ENCODE measurements at regions not wholly inside any gene's neighbourhood (a gene's known extent, or its start where the extent isn't known, plus 50 kb on each side); places are given as distances from the start of the nearest gene placed in this dataset.

GRCh38 chr12:67925077-67925476 lies 64.2 kb upstream of the IFNG-AS1 start:
- Histone ChIP-seq H3K36me3 (ENCODE audit: control insufficient read depth in 2 of 4, insufficient read depth in 4 of 4, low read length in 3 of 4) (no peaks in the 10 kb centered on the region), H3K27me3 (replicated peaks in 1 of 4; ENCODE audit: control insufficient read depth in 3 of 4, extremely low read depth in 1 of 4, insufficient read depth in 3 of 4, low read length in 3 of 4) (no peaks in the 10 kb centered on the region), H2AK5ac (ENCODE audit: low read depth, low read length) (no peak overlapping the region), H3K4me1 (replicated peaks in 1 of 4; ENCODE audit: control insufficient read depth in 3 of 4, insufficient read depth in 4 of 4, low read length in 3 of 4) (peaks cover 4 to 11% (median 9%) of the 10 kb centered on the region in 4 experiments; a peak in 6 of 7 replicates), H3K4me3 (ENCODE audit: extremely low read depth in 1 of 4, insufficient read depth in 2 of 4, low read depth in 3 of 4, low read length in 4 of 4) (no peak overlapping the region), H3K9ac (replicated peaks in 1 of 4; ENCODE audit: extremely low read depth in 1 of 4, low read depth in 3 of 4, low read length in 3 of 4) (no peak overlapping the region), H3K14ac (ENCODE audit: insufficient read length) (no peak overlapping the region), H2BK120ac (replicated peaks; ENCODE audit: low read depth, low read length) (no peak overlapping the region), H3K4me2 (ENCODE audit: insufficient read depth in 1 of 2, low read depth in 2 of 2, low read length in 2 of 2) (no peak overlapping the region), H2AFZ (ENCODE audit: low read length) (no peak overlapping the region), H2BK5ac (ENCODE audit: low read depth, low read length) (no peak overlapping the region), H2BK15ac (ENCODE audit: low read length) (no peak overlapping the region), H4K5ac (ENCODE audit: insufficient read length, low read depth, low read length) (no peak overlapping the region), H3K23me2 (ENCODE audit: low read depth, low read length) (no peaks in the 10 kb centered on the region), H3K27ac (ENCODE audit: low read depth, low read length) (no peak overlapping the region), H3K79me2 (ENCODE audit: control insufficient read depth in 1 of 2, insufficient read depth in 2 of 2, low read length in 2 of 2) (no peaks in the 10 kb centered on the region), H3K18ac (ENCODE audit: extremely low read depth, low read length) (no peak overlapping the region), H3K56ac (replicated peaks; ENCODE audit: insufficient read length, low read depth, low read length) (no peak overlapping the region), H2BK20ac (ENCODE audit: low read length) (no peak overlapping the region), H3K4ac (replicated peaks; ENCODE audit: insufficient read length, low read depth, low read length) (no peak overlapping the region), H3K23ac (ENCODE audit: insufficient read length) (no peak overlapping the region), H3K9me3 (ENCODE audit: insufficient read depth in 2 of 2, low read depth in 1 of 2, low read length in 1 of 2) (no peaks in the 10 kb centered on the region), H3K79me1 (ENCODE audit: low read depth, low read length) (no peaks in the 10 kb centered on the region), H4K20me1 (replicated peaks in 1 of 2; ENCODE audit: control insufficient read depth in 1 of 2, insufficient read depth in 2 of 2, low read length in 2 of 2) (no peaks in the 10 kb centered on the region), H4K8ac (ENCODE audit: extremely low read depth, insufficient read depth, low read length) (no peak overlapping the region), H4K91ac (replicated peaks; ENCODE audit: insufficient read length, low read length) (no peak overlapping the region), H2BK12ac (ENCODE audit: low read depth, low read length) (no peak overlapping the region)
- WGBS, 2 experiments (ENCODE audit: extremely low coverage in 1 of 2, insufficient coverage in 1 of 2, insufficient read length in 1 of 2, insufficient replicate concordance in 2 of 2, low coverage in 1 of 2, low lambda C conversion rate in 2 of 2, missing lambda C conversion rate in 1 of 2) = 45% methylated on average over 2 of the region's 2 CpGs; no CpG with 5 or more reads in 1 of the 2 experiments
- CTCF ChIA-PET (ENCODE audit: partially characterized antibody) = interaction anchor here (0.7 to 6.2 kb wide), 5 partner anchors 11 to 483 kb away, joined by 3 to 28 read pairs (median 5); no protein-coding TSS in a partner anchor
- TF ChIP-seq EZH2 (IDR thresholded peaks at IDR 0.05; ENCODE audit: low read depth, low read length, severe bottlenecking) = no peak
- TF ChIP-seq BRCA1 (IDR thresholded peaks at IDR 0.05; ENCODE audit: low read depth, low read length) = no peak
- no peak for TF ChIP-seq KDM5A (IDR thresholded peaks at IDR 0.05; ENCODE audit: low read length)
- no peak for TF ChIP-seq SUZ12 (IDR thresholded peaks at IDR 0.05; ENCODE audit: low read length)
- TF ChIP-seq JUN (IDR thresholded peaks at IDR 0.05; ENCODE audit: low read depth, low read length) = no peak
- TF ChIP-seq MAX (IDR thresholded peaks at IDR 0.05) = no peak
- TF ChIP-seq SAP30 (IDR thresholded peaks at IDR 0.05; ENCODE audit: insufficient read depth, insufficient replicate concordance, low read length) = no peak
- no peak for TF ChIP-seq POLR2A (IDR thresholded peaks at IDR 0.05; ENCODE audit: control extremely low read depth in 1 of 2, low read depth in 2 of 2, low read length in 2 of 2)
- TF ChIP-seq JUND (IDR thresholded peaks at IDR 0.05; ENCODE audit: low read length) = no peak
- no peak for DNase-seq (ENCODE audit: low read depth in 1 of 2, low spot score in 2 of 2)
- POLR2A ChIA-PET (ENCODE audit: partially characterized antibody) = no interaction called here
- no peak for FAIRE-seq

Measured in H1 (cell line).